Neural cell (in vitro differentiated cells): ENCODE measurements at regions not wholly inside any gene's neighbourhood (a gene's known extent, or its start where the extent isn't known, plus 50 kb on each side); places are given as distances from the start of the nearest gene placed in this dataset.

Source experiments
- H2AFZ ChIP-seq: fragments of 200-600, 300-800 bp; sonication (generic), shearing (Covaris generic); 2 replicates; pipeline ENCODE4 v1.6.0; 2014; ENCODE audit warnings: low read depth, mild to moderate bottlenecking, antibody characterized with exemption, low read length, moderate library complexity
- H3F3A ChIP-seq: fragments of 200-600 bp; shearing (Covaris generic); 2 replicates; pipeline ENCODE4 v1.6.1; 2016; ENCODE audit warnings: mild to moderate bottlenecking, moderate library complexity, mixed read lengths, antibody characterized with exemption, low read length; ENCODE audit not compliant: insufficient read depth, poor library complexity, severe bottlenecking
- H3K27ac ChIP-seq: fragments of 200-600, 300-800 bp; sonication (generic), shearing (Covaris generic); 2 replicates; pipeline ENCODE4 v1.5.1; 2014; ENCODE audit warnings: mild to moderate bottlenecking, low read length, moderate library complexity
- H3K27me3 ChIP-seq: fragments of 300-800, 200-600 bp; sonication (generic), shearing (Covaris generic); 2 replicates; pipeline ENCODE4 v1.6.0; 2014; ENCODE audit warnings: mild to moderate bottlenecking, low read depth, low read length, moderate library complexity; ENCODE audit not compliant: insufficient read depth
- H3K36me3 ChIP-seq: fragments of 300-800, 200-600 bp; sonication (generic), shearing (Covaris generic); 2 replicates; pipeline ENCODE4 v1.5.1; 2014; ENCODE audit warnings: mild to moderate bottlenecking, antibody characterized with exemption, low read length, moderate library complexity; ENCODE audit not compliant: insufficient read depth
- H3K4me2 ChIP-seq: fragments of 300-800, 200-600 bp; sonication (generic), shearing (Covaris generic); 2 replicates; pipeline ENCODE4 v1.6.0; 2014; ENCODE audit warnings: mild to moderate bottlenecking, low read length
- H3K4me3 ChIP-seq: fragments of 300-800, 200-600 bp; sonication (generic), shearing (Covaris generic); 2 replicates; pipeline ENCODE4 v1.5.1; 2014; ENCODE audit warnings: mild to moderate bottlenecking, low read length, moderate library complexity
- H3K79me2 ChIP-seq: fragments of 200-600 bp; shearing (Covaris generic); replicated peaks from 2 replicates; pipeline ENCODE4 v1.6.0; 2014; ENCODE audit warnings: mild to moderate bottlenecking, low read length, moderate library complexity; ENCODE audit not compliant: insufficient read depth
- H3K9ac ChIP-seq: fragments of 300-800, 200-600 bp; sonication (generic), shearing (Covaris generic); 2 replicates; pipeline ENCODE4 v1.6.1; 2016; ENCODE audit warnings: mild to moderate bottlenecking, low read length, mixed read lengths
- H3K9me2 ChIP-seq: fragments of 200-600 bp; shearing (Covaris generic); 2 replicates; pipeline ENCODE4 v1.6.1; 2016; ENCODE audit warnings: mild to moderate bottlenecking, low read length, mixed read lengths; ENCODE audit not compliant: insufficient read depth
- H3K9me3 ChIP-seq: fragments of 200-600, 300-800 bp; sonication (generic), shearing (Covaris generic); 2 replicates; pipeline ENCODE4 v1.6.1; 2016; ENCODE audit warnings: mild to moderate bottlenecking, mixed run types, low read length, moderate library complexity, mixed read lengths
- H4K20me1 ChIP-seq: fragments of 200-600 bp; shearing (Covaris generic); 2 replicates; pipeline ENCODE4 v1.6.1; 2016; ENCODE audit warnings: mild to moderate bottlenecking, mixed run types; ENCODE audit not compliant: insufficient read depth
- CTCF ChIP-seq: fragments of 450-650 bp; IDR thresholded peaks from 2 replicates; pipeline ENCODE4 v1.5.1; 2014; ENCODE audit warnings: antibody characterized with exemption, mild to moderate bottlenecking, moderate library complexity; ENCODE audit not compliant: poor library complexity, severe bottlenecking
- EP300 ChIP-seq: fragments of 450-650 bp; conservative IDR thresholded peaks from 2 replicates; pipeline ENCODE4 v1.6.1; 2014; ENCODE audit warnings: antibody characterized with exemption, mild to moderate bottlenecking, moderate library complexity; ENCODE audit not compliant: poor library complexity, severe bottlenecking
- EZH2 ChIP-seq: fragments of 200-600, 300-800 bp; shearing (Covaris generic), sonication (generic); IDR thresholded peaks from 2 replicates; pipeline ENCODE4 v1.6.1; 2014; ENCODE audit warnings: antibody characterized with exemption, low read length, borderline replicate concordance, mild to moderate bottlenecking; ENCODE audit not compliant: insufficient read depth, poor library complexity, severe bottlenecking
- MXI1 ChIP-seq: fragments of 450-650 bp; conservative IDR thresholded peaks from 2 replicates; pipeline ENCODE4 v1.6.1; 2014; ENCODE audit warnings: antibody characterized with exemption, mild to moderate bottlenecking; ENCODE audit not compliant: poor library complexity, severe bottlenecking
- POLR2AphosphoS5 ChIP-seq: IDR thresholded peaks from 2 replicates; pipeline ENCODE4 v1.6.1; 2012
- RAD21 ChIP-seq: fragments of 450-650 bp; conservative IDR thresholded peaks from 2 replicates; pipeline ENCODE4 v1.6.1; 2014; ENCODE audit warnings: antibody characterized with exemption, mild to moderate bottlenecking, moderate library complexity
- REST ChIP-seq: IDR thresholded peaks from 2 replicates; pipeline ENCODE4 v1.6.1; 2012; ENCODE audit warnings: borderline replicate concordance
- SMC3 ChIP-seq: fragments of 450-650 bp; conservative IDR thresholded peaks from 2 replicates; pipeline ENCODE4 v1.6.1; 2014; ENCODE audit warnings: antibody characterized with exemption, mild to moderate bottlenecking, moderate library complexity; ENCODE audit not compliant: poor library complexity
- TAF1 ChIP-seq: IDR thresholded peaks from 2 replicates; pipeline ENCODE4 v1.6.1; 2012; ENCODE audit warnings: low read depth

GRCh38 chr2:149725234-149725633 is 137.7 kb upstream of the MMADHC start:
- no peaks in the 10 kb centered on the region for H3F3A ChIP-seq
- H3K27me3 ChIP-seq = no peaks in the 10 kb centered on the region
- no peaks in the 10 kb centered on the region for H3K9me2 ChIP-seq
- no peaks in the 10 kb centered on the region for H4K20me1 ChIP-seq
- H2AFZ ChIP-seq = no peak overlapping the region
- no peak overlapping the region for H3K4me2 ChIP-seq
- H3K79me2 ChIP-seq = no peaks in the 10 kb centered on the region
- H3K4me3 ChIP-seq = no peak overlapping the region
- no peaks in the 10 kb centered on the region for H3K36me3 ChIP-seq
- no peak overlapping the region for H3K27ac ChIP-seq
- H3K9ac ChIP-seq = no peak overlapping the region
- H3K9me3 ChIP-seq = no peaks in the 10 kb centered on the region
- TF ChIP-seq REST = no peak

GRCh38 chr2:149724091-149724490 is 136.5 kb upstream of the MMADHC start:
- H3K9me2 ChIP-seq = no peaks in the 10 kb centered on the region
- no peak overlapping the region for H3K27ac ChIP-seq
- H3K9ac ChIP-seq = no peak overlapping the region
- no peak for TF ChIP-seq EP300
- TF ChIP-seq SMC3 = no peak
- TF ChIP-seq RAD21 = no peak
- no peak for TF ChIP-seq EZH2
- TF ChIP-seq CTCF = no peak
- no peak for TF ChIP-seq MXI1
- no peaks in the 10 kb centered on the region for H3K27me3 ChIP-seq
- H3K9me3 ChIP-seq = no peaks in the 10 kb centered on the region
- H2AFZ ChIP-seq = no peak overlapping the region
- no peaks in the 10 kb centered on the region for H3F3A ChIP-seq
- no peaks in the 10 kb centered on the region for H4K20me1 ChIP-seq
- no peaks in the 10 kb centered on the region for H3K79me2 ChIP-seq
- no peak overlapping the region for H3K4me2 ChIP-seq
- no peak overlapping the region for H3K4me3 ChIP-seq
- no peaks in the 10 kb centered on the region for H3K36me3 ChIP-seq

- Histone ChIP-seq H3F3A (no peaks in the 10 kb centered on the region), H3K9me3 (no peaks in the 10 kb centered on the region), H3K27ac (no peak overlapping the region), H2AFZ (no peak overlapping the region), H3K4me2 (no peak overlapping the region), H4K20me1 (no peaks in the 10 kb centered on the region), H3K4me3 (no peak overlapping the region), H3K27me3 (no peaks in the 10 kb centered on the region), H3K9ac (no peak overlapping the region), H3K79me2 (no peaks in the 10 kb centered on the region), H3K36me3 (no peaks in the 10 kb centered on the region), H3K9me2 (no peaks in the 10 kb centered on the region)
- no peak for TF ChIP-seq REST
- TF ChIP-seq EP300 = no peak
- no peak for TF ChIP-seq RAD21
- no peak for TF ChIP-seq POLR2AphosphoS5
- TF ChIP-seq SMC3 = no peak
- no peak for TF ChIP-seq TAF1
- no peak for TF ChIP-seq MXI1
- no peak for TF ChIP-seq EZH2
- no peak for TF ChIP-seq CTCF
Measured at GRCh38 chr2:149720615-149721014, 133.0 kb upstream of the MMADHC start.
